ENCODE measurements at regions not wholly inside any gene's neighbourhood (a gene's known extent, or its start where the extent isn't known, plus 50 kb on each side); places are given as distances from the start of the nearest gene placed in this dataset.

DNA sequence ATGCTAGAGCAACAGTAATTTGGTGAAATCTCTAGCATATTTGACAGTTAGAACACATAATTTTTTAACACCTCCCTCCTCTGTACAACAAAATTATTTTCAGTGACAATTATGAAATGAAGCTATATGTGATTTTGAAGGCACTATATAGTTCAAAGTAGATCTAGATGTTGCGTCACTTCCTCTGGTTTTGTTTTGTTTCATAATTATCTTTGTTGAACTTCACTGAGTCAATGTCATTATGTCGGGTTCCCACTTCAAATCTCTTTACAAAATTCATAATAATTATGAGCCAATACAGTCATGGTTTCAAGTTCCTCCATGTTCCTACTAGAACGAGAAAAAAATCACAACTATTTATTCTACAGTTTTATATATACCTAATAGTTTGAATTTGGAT lies 254.8 kb upstream of the PLXNA2 start:
- TF ChIP-seq, protein P1, sequence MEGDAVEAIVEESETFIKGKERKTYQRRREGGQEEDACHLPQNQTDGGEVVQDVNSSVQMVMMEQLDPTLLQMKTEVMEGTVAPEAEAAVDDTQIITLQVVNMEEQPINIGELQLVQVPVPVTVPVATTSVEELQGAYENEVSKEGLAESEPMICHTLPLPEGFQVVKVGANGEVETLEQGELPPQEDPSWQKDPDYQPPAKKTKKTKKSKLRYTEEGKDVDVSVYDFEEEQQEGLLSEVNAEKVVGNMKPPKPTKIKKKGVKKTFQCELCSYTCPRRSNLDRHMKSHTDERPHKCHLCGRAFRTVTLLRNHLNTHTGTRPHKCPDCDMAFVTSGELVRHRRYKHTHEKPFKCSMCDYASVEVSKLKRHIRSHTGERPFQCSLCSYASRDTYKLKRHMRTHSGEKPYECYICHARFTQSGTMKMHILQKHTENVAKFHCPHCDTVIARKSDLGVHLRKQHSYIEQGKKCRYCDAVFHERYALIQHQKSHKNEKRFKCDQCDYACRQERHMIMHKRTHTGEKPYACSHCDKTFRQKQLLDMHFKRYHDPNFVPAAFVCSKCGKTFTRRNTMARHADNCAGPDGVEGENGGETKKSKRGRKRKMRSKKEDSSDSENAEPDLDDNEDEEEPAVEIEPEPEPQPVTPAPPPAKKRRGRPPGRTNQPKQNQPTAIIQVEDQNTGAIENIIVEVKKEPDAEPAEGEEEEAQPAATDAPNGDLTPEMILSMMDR (IDR thresholded peaks at IDR 0.05): no peak
- no peak for TF ChIP-seq POLR2A (IDR thresholded peaks at IDR 0.05)
- TF ChIP-seq EP300 (IDR thresholded peaks at IDR 0.05; ENCODE audit: low read depth): no peak
